Right lobe of liver (tissue), 6 donors: ENCODE measurements at regions not wholly inside any gene's neighbourhood (a gene's known extent, or its start where the extent isn't known, plus 50 kb on each side); places are given as distances from the start of the nearest gene placed in this dataset.

Experiments
- ATAC-seq, 4 donors: fragments of 200-7000 bp; cut with Tn5 transposase; one replicate each; pipeline ENCODE4 v1.9.1; 2020; ENCODE audit warnings: mild to moderate bottlenecking in 4 of 4, moderate library complexity in 4 of 4
- DNase-seq, 3 donors: peaks; one replicate each; pipeline ENCODE4 v3.0.0-alpha.2; 2020
- H3K27ac ChIP-seq, 3 donors: fragments of 200-600 bp; one replicate each; pipeline ENCODE4 v1.8.0; 2022
- H3K27me3 ChIP-seq, 2 donors: fragments of 200-600 bp; one replicate each; pipeline ENCODE4 v1.8.0; 2022
- H3K36me3 ChIP-seq, 4 donors: fragments of 200-600 bp; sonication (generic) in 1 of 4; one replicate each; pipeline versions ENCODE4 v1.5.1 to v1.8.0; 2017 to 2022; ENCODE audit warnings: control low read depth in 1 of 4
- H3K4me1 ChIP-seq, 4 donors: fragments of 200-600 bp; sonication (generic) in 1 of 4; one replicate each; pipeline versions ENCODE4 v1.5.1 to v1.8.0; 2017 to 2022; ENCODE audit warnings: control low read depth in 1 of 4
- H3K4me3 ChIP-seq, 3 donors: fragments of 200-600 bp; one replicate each; pipeline ENCODE4 v1.8.0; 2022
- H3K9me3 ChIP-seq, 4 donors: fragments of 200-600 bp; sonication (generic) in 1 of 4; one replicate each; pipeline versions ENCODE4 v1.5.1 to v1.8.0; 2017 to 2022; ENCODE audit warnings: control low read depth in 1 of 4
- POLR2A ChIP-seq: fragments of 450-650 bp; IDR thresholded peaks from one replicate; pipeline ENCODE4 v1.6.1; 2017; ENCODE audit warnings: antibody characterized with exemption, mild to moderate bottlenecking
- WGBS: methylation state at CpG from one replicate; pipeline ENCODE4 v1.1.6; 2018; ENCODE audit warnings: low coverage, low lambda C conversion rate; ENCODE audit not compliant: insufficient coverage; ENCODE audit errors: missing lambda C conversion rate; 5-methylcytosine and 5-hydroxymethylcytosine counted together
- intact Hi-C, 2 donors: fragments of 100-400 bp; cut with DNase I; formaldehyde crosslinking; loops; one replicate each; pipeline versions ENCODE4 v1.11.2 to v1.14.1; 2022
- TF ChIP-seq, protein P1 (sequence below), 4 donors: fragments of 200-600 bp in 3 of 4; fragments of 450-650 bp in 1 of 4; IDR thresholded peaks; one replicate each; pipeline versions ENCODE4 v1.5.1 to v1.8.0; 2016 to 2022; ENCODE audit warnings: antibody characterized with exemption in 4 of 4, mild to moderate bottlenecking in 2 of 4
- donor health status: DM: no; HTN: yes; CAD: no.
- donor health status: DM: no; HTN: no; CAD: no.
- donor health status: DM: no; HTN: no; CAD: no.
- donor health status: DM: no; HTN: yes; CAD: no.
- donor health status: DM: no; HTN: yes; CAD: no.

- peak; percentile 19 for TF ChIP-seq POLR2A
- TF ChIP-seq, protein P1, sequence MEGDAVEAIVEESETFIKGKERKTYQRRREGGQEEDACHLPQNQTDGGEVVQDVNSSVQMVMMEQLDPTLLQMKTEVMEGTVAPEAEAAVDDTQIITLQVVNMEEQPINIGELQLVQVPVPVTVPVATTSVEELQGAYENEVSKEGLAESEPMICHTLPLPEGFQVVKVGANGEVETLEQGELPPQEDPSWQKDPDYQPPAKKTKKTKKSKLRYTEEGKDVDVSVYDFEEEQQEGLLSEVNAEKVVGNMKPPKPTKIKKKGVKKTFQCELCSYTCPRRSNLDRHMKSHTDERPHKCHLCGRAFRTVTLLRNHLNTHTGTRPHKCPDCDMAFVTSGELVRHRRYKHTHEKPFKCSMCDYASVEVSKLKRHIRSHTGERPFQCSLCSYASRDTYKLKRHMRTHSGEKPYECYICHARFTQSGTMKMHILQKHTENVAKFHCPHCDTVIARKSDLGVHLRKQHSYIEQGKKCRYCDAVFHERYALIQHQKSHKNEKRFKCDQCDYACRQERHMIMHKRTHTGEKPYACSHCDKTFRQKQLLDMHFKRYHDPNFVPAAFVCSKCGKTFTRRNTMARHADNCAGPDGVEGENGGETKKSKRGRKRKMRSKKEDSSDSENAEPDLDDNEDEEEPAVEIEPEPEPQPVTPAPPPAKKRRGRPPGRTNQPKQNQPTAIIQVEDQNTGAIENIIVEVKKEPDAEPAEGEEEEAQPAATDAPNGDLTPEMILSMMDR (IDR thresholded peaks at IDR 0.05), result no peak
- Histone ChIP-seq H3K36me3 (no peaks in the 10 kb centered on the region), H3K27me3 (no peaks in the 10 kb centered on the region), H3K4me1 (peaks cover 4 to 48% (median 29%) of the 10 kb centered on the region in 4 donors), H3K27ac (peak overlapping the region; percentile 90 to 99 (median 98)), H3K4me3 (no peak overlapping the region), H3K9me3 (no peaks in the 10 kb centered on the region)
- WGBS, result 79% methylated on average over 13 of the region's 20 CpGs
- intact Hi-C loops, result loop anchor here in 1 of 2 donors (10.0 kb wide), 1 partner anchor 444 kb away; no protein-coding TSS in a partner anchor
- no peak for ATAC-seq
- DNase-seq, result no peak
Observed at GRCh38 chr1:234531151-234531635, 52.2 kb upstream of the TARBP1 start.

DNA sequence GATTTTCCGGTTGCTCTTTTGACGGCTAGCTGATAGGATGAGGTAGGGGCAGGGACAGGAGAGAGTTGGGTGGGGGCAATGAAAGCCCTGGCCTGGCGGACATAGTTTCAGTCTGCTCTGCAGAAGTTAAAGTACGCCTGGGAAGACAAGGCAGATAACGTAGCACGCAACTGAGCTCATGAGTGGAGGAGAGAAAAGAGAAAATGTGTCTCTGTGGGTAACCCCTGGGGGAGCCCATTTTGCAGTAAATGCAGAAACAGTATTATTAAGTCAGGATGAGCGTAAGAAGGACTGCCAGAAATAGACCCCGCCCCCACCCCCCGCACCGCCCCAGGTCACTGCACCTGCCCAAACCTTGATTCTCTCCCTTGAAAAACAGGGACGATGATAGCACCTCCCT lies 51.7 kb upstream of the TARBP1 start:
- intact Hi-C loops, result loop anchor here in 1 of 2 donors (10.0 kb wide), 1 partner anchor 444 kb away; no protein-coding TSS in a partner anchor
- DNase-seq, result no peak

GRCh38 chr1:234529950-234530237 lies 50.9 kb upstream of the TARBP1 start:
- DNase-seq (no peak), ATAC-seq (no peak)
- peak overlapping the region in 2 of 3 donors; percentile 33 to 90 for H3K27ac ChIP-seq
- no peaks in the 10 kb centered on the region for H3K27me3 ChIP-seq
- intact Hi-C loops, result loop anchor here in 1 of 2 donors (10.0 kb wide), 1 partner anchor 445 kb away; no protein-coding TSS in a partner anchor
- no peak for TF ChIP-seq POLR2A
- TF ChIP-seq, protein P1 (IDR thresholded peaks at IDR 0.05), result no peak
- H3K4me1 ChIP-seq, result peaks cover under 1 to 35% (median 23%) of the 10 kb centered on the region in 4 donors
- H3K4me3 ChIP-seq, result no peak overlapping the region
- WGBS, result 100% methylated on average over 1 of the region's 2 CpGs
- H3K9me3 ChIP-seq, result no peaks in the 10 kb centered on the region
- no peaks in the 10 kb centered on the region for H3K36me3 ChIP-seq

More for the DNA sequence above, 51.7 kb upstream of the TARBP1 start:
- WGBS, result 88% methylated on average over 8 of the region's 11 CpGs
- Histone ChIP-seq H3K27ac (peak overlapping the region; percentile 90 to 99 (median 98)), H3K36me3 (no peaks in the 10 kb centered on the region), H3K4me3 (no peak overlapping the region), H3K27me3 (no peaks in the 10 kb centered on the region), H3K9me3 (no peaks in the 10 kb centered on the region), H3K4me1 (peaks cover 4 to 43% (median 26%) of the 10 kb centered on the region in 4 donors)
- TF ChIP-seq, protein P1 (IDR thresholded peaks at IDR 0.05), result no peak
- no peak for TF ChIP-seq POLR2A
- ATAC-seq, result no peak

DNA sequence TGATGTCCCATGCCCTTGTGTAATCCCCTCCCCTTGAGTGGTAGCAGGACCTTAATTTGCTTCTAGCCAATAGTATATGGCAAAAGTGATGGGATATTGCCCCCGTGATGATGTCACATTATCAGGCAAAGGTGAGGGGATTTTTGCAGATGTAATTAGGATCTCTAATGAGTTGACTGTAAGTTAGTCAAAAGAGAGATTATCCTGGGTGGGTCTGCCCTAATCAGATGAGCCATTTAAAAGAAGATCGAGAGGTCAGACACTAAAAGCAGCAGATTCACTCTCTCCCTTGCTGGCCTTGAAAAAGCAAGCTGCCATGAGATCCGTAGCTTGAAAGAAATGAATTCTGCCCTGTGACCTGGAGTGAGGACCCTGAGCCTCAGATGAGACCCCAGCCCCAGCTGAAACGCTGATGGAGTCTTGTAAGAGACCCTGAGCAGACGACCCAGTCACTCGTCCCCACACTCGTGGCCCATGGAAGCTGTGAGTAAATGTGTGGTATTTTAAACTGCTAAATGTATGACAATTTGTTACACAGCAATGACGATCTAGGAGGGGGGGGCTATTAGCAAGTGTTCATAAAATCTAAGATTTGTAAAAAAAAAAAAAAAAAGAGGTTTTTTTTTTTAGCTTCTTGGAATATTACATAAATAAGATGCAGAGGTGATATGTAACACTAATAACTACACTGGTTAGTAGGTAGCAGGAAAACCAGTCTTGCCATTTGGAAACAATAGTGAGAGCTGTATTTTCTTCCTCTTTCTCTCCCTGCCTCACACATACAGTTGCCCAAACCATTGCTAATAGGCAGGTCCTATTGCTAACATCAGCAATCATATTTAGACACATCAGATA lies 50.3 kb upstream of the TARBP1 start:
- WGBS, result 62% methylated on average over 8 of the region's 8 CpGs
- intact Hi-C loops, result no loop called here
- no peaks in the 10 kb centered on the region for H3K9me3 ChIP-seq

More for the DNA sequence above, 50.3 kb upstream of the TARBP1 start:
- Histone ChIP-seq H3K27ac (peak overlapping the region; percentile 33 to 90 (median 34)), H3K27me3 (no peaks in the 10 kb centered on the region), H3K36me3 (no peaks in the 10 kb centered on the region), H3K4me1 (peaks cover 0 to 30% (median 20%) of the 10 kb centered on the region in 4 donors), H3K4me3 (no peak overlapping the region)
- no peak for TF ChIP-seq POLR2A
- TF ChIP-seq, protein P1 (IDR thresholded peaks at IDR 0.05), result no peak
- ATAC-seq, result no peak
- no peak for DNase-seq
